H9 (cell line): ENCODE measurements at regions not wholly inside any gene's neighbourhood (a gene's known extent, or its start where the extent isn't known, plus 50 kb on each side); places are given as distances from the start of the nearest gene placed in this dataset.

Source experiments
- DNase-seq: peaks from one replicate; pipeline ENCODE4 v3.0.0-alpha.2; 2017
- H2AFZ ChIP-seq: one replicate; pipeline ENCODE4 v1.6.1; 2013; ENCODE audit warnings: mild to moderate bottlenecking, low read length, control low read depth, moderate library complexity
- H2AK5ac ChIP-seq: 2 replicates; pipeline ENCODE4 v1.6.1; 2013; ENCODE audit warnings: low read length, control low read depth, mixed read lengths; ENCODE audit not compliant: insufficient read length
- H2BK120ac ChIP-seq: one replicate; pipeline ENCODE4 v1.6.1; 2013; ENCODE audit warnings: low read depth, mild to moderate bottlenecking, low read length, control low read depth, inconsistent platforms; ENCODE audit not compliant: poor library complexity, severe bottlenecking
- H2BK12ac ChIP-seq: 2 replicates; pipeline ENCODE4 v1.6.1; 2013; ENCODE audit warnings: low read length, control low read depth, mixed read lengths, low read depth; ENCODE audit not compliant: insufficient read length
- H2BK15ac ChIP-seq: 2 replicates; pipeline ENCODE4 v1.6.1; 2013; ENCODE audit warnings: low read depth, low read length, control low read depth
- H2BK20ac ChIP-seq: one replicate; pipeline ENCODE4 v1.6.1; 2013; ENCODE audit warnings: low read depth, mild to moderate bottlenecking, low read length, control low read depth, inconsistent platforms; ENCODE audit not compliant: poor library complexity, severe bottlenecking
- H2BK5ac ChIP-seq: 2 replicates; pipeline ENCODE4 v1.6.1; 2013; ENCODE audit warnings: low read length, control low read depth, mixed read lengths; ENCODE audit not compliant: insufficient read length
- H3K14ac ChIP-seq: 2 replicates; pipeline ENCODE4 v1.6.1; 2013; ENCODE audit warnings: low read length, control low read depth; ENCODE audit not compliant: insufficient read depth
- H3K18ac ChIP-seq: 2 replicates; pipeline ENCODE4 v1.6.1; 2013; ENCODE audit warnings: low read depth, mild to moderate bottlenecking, mixed read lengths, low read length, control low read depth; ENCODE audit not compliant: insufficient read length
- H3K23ac ChIP-seq: 2 replicates; pipeline ENCODE4 v1.6.1; 2013; ENCODE audit warnings: low read length, control low read depth, mixed read lengths, low read depth; ENCODE audit not compliant: insufficient read length
- H3K23me2 ChIP-seq: 2 replicates; pipeline ENCODE4 v1.6.1; 2013; ENCODE audit warnings: low read depth, mild to moderate bottlenecking, mixed read lengths, low read length, control low read depth; ENCODE audit not compliant: insufficient read length, poor library complexity, severe bottlenecking
- H3K27ac ChIP-seq: 2 replicates; pipeline ENCODE4 v1.5.1; 2013; ENCODE audit warnings: low read length, control low read depth, mixed read lengths, low read depth; ENCODE audit not compliant: insufficient read length
- H3K27me3 ChIP-seq: 2 replicates; pipeline ENCODE4 v1.6.1; 2013; ENCODE audit warnings: low read length, control low read depth, inconsistent platforms; ENCODE audit not compliant: insufficient read depth
- H3K4ac ChIP-seq: 2 replicates; pipeline ENCODE4 v1.6.1; 2013; ENCODE audit warnings: low read depth, mild to moderate bottlenecking, control low read depth, inconsistent platforms, low read length, moderate library complexity
- H3K4me1 ChIP-seq: 2 replicates; pipeline ENCODE4 v1.6.1; 2013; ENCODE audit warnings: low read length, control low read depth, inconsistent platforms; ENCODE audit not compliant: insufficient read depth
- H3K4me2 ChIP-seq: 2 replicates; pipeline ENCODE4 v1.6.1; 2013; ENCODE audit warnings: low read length, control low read depth, mixed read lengths; ENCODE audit not compliant: insufficient read length, insufficient read depth
- H3K56ac ChIP-seq: 2 replicates; pipeline ENCODE4 v1.6.1; 2013; ENCODE audit warnings: low read depth, mild to moderate bottlenecking, mixed read lengths, low read length, control low read depth; ENCODE audit not compliant: insufficient read length
- H3K79me1 ChIP-seq: 2 replicates; pipeline ENCODE4 v1.6.1; 2013; ENCODE audit warnings: low read depth, mild to moderate bottlenecking, moderate library complexity, low read length, control low read depth, inconsistent platforms; ENCODE audit not compliant: insufficient read depth, poor library complexity, severe bottlenecking
- H3K79me2 ChIP-seq: 2 replicates; pipeline ENCODE4 v1.6.1; 2013; ENCODE audit warnings: low read length, control low read depth, inconsistent platforms; ENCODE audit not compliant: insufficient read depth
- H3K9ac ChIP-seq: 2 replicates; pipeline ENCODE4 v1.6.1; 2013; ENCODE audit warnings: low read length, control low read depth, mixed read lengths; ENCODE audit not compliant: insufficient read length; ENCODE audit errors: extremely low read depth
- H3K9me3 ChIP-seq: one replicate; pipeline ENCODE4 v1.6.1; 2013; ENCODE audit warnings: low read depth, low read length, inconsistent platforms; ENCODE audit not compliant: control insufficient read depth
- H3T11ph ChIP-seq: one replicate; pipeline ENCODE4 v1.6.1; 2013; ENCODE audit warnings: mild to moderate bottlenecking, low read length, control low read depth, inconsistent platforms
- H4K20me1 ChIP-seq: one replicate; pipeline ENCODE4 v1.6.1; 2013; ENCODE audit not compliant: control insufficient read depth, insufficient read length, insufficient read depth
- H4K5ac ChIP-seq: 2 replicates; pipeline ENCODE4 v1.6.1; 2013; ENCODE audit warnings: low read depth, mild to moderate bottlenecking, mixed read lengths, low read length, control low read depth; ENCODE audit not compliant: insufficient read length
- H4K8ac ChIP-seq: replicated peaks from 2 replicates; pipeline ENCODE4 v1.6.1; 2013; ENCODE audit warnings: low read length, control low read depth, mixed read lengths, low read depth; ENCODE audit not compliant: insufficient read length
- H4K91ac ChIP-seq: 2 replicates; pipeline ENCODE4 v1.6.1; 2013; ENCODE audit warnings: low read depth, mild to moderate bottlenecking, moderate library complexity, mixed read lengths, low read length, control low read depth; ENCODE audit not compliant: insufficient read length
- H3K27ac Mint-ChIP-seq, 3 experiments: 2 replicates in 2 of 3; 3 replicates in 1 of 3; pipeline ENCODE4 v1.8.0; 2020 to 2021; ENCODE audit warnings: mixed read lengths in 3 of 3, mild to moderate bottlenecking in 1 of 3, moderate library complexity in 1 of 3
- H3K27me3 Mint-ChIP-seq: 2 replicates; pipeline ENCODE4 v1.8.0; 2021; ENCODE audit warnings: low read depth, mild to moderate bottlenecking, moderate library complexity, mixed read lengths
- H3K36me3 Mint-ChIP-seq, 3 experiments: 2 replicates in 2 of 3; 3 replicates in 1 of 3; pipeline ENCODE4 v1.8.0; 2020 to 2021; ENCODE audit warnings: low read depth in 3 of 3, mixed read lengths in 3 of 3; ENCODE audit not compliant: insufficient read depth in 1 of 3
- H3K4me1 Mint-ChIP-seq, 2 experiments: 2 replicates each; pipeline ENCODE4 v1.8.0; 2020; ENCODE audit warnings: mixed read lengths in 2 of 2
- H3K4me3 Mint-ChIP-seq, 2 experiments: 2 replicates in 1 of 2; 3 replicates in 1 of 2; pipeline ENCODE4 v1.8.0; 2020 to 2021; ENCODE audit warnings: mild to moderate bottlenecking in 2 of 2, mixed read lengths in 2 of 2, moderate library complexity in 1 of 2
- H3K9me3 Mint-ChIP-seq, 2 experiments: 2 replicates in 1 of 2; 3 replicates in 1 of 2; pipeline ENCODE4 v1.8.0; 2020; ENCODE audit warnings: mild to moderate bottlenecking in 2 of 2, mixed read lengths in 2 of 2, moderate library complexity in 1 of 2
- CTCF ChIP-seq: fragments of 200-600 bp; sonication (generic); conservative IDR thresholded peaks from 3 replicates; pipeline ENCODE4 v1.8.0; 2021; ENCODE audit warnings: antibody characterized with exemption, mild to moderate bottlenecking
- WGBS: extraction: QIAGEN DNeasy Blood & Tissue Kit; methylation state at CpG from one replicate; pipeline ENCODE4 v1.1.7; 2013; ENCODE audit warnings: missing lambda C conversion rate, low lambda C conversion rate, mixed read lengths; ENCODE audit not compliant: insufficient read length; ENCODE audit errors: extremely low coverage; 5-methylcytosine and 5-hydroxymethylcytosine counted together

DNA sequence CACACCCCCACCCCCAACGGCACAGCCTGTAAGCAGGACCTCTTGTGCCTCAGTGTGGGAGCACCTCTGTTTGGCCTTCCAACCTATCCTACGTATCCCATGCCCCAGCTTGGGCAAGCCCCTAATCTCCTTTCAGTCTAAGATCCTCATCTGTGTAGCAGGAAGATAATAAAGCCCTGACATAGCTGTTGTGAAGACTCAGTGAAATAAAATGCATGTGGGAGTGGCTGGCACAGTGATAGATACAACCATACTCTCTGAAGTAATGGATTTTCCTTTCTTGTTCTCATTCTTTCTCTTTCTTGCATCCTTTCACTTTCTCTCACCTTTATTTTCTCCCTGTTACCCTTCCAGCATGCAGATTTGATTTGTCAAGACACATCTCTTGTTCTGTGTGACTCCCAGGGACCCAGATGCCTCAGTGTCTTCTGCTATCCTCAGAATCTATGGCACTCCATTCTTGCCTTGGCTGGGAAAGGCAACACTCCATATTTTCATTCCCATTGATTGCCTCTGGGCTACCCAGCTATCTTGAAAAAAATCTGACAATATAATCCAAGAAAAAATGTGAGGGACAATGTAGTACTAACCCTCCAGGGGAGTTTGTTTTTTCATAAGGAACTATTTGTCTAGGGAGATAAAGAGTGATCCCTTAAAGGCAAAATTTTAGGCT is 207.2 kb upstream of the SETBP1 start:
- Histone ChIP-seq H2AFZ (no peak overlapping the region), H3K27me3 (no peaks in the 10 kb centered on the region), H4K91ac (no peak overlapping the region), H3K14ac (no peak overlapping the region), H2BK12ac (no peak overlapping the region), H4K20me1 (no peaks in the 10 kb centered on the region), H3K18ac (no peak overlapping the region), H3T11ph (no peak overlapping the region), H2AK5ac (no peak overlapping the region), H3K4ac (no peak overlapping the region), H3K56ac (no peak overlapping the region), H3K79me1 (no peaks in the 10 kb centered on the region), H2BK5ac (no peak overlapping the region), H3K4me1 (no peaks in the 10 kb centered on the region), H4K5ac (no peak overlapping the region), H3K9me3 (no peaks in the 10 kb centered on the region), H2BK120ac (no peak overlapping the region), H3K79me2 (no peaks in the 10 kb centered on the region), H2BK15ac (no peak overlapping the region), H3K23me2 (no peaks in the 10 kb centered on the region), H3K4me2 (no peak overlapping the region), H4K8ac (no peak overlapping the region), H2BK20ac (no peak overlapping the region), H3K23ac (no peak overlapping the region), H3K9ac (no peak overlapping the region), H3K27ac (no peak overlapping the region)
- Mint-ChIP-seq H3K4me3 (no peak overlapping the region), H3K27ac (no peak overlapping the region), H3K9me3 (peaks cover 3% of the 10 kb centered on the region in 2 experiments; a peak in 4 of 5 replicates), H3K27me3 (no peaks in the 10 kb centered on the region), H3K36me3 (peaks cover 0 to 4% (median 3%) of the 10 kb centered on the region in 3 experiments; a peak in 5 of 7 replicates), H3K4me1 (0 out of 4 replicates have a peak, but pooled peaks cover 0 to 2% of the 10 kb centered on the region in 2 experiments)
- no peak for TF ChIP-seq CTCF
- no CpG with 5 or more reads among the region's 2 CpGs for WGBS
- no peak for DNase-seq
